ENCODE measurements at regions not wholly inside any gene's neighbourhood (a gene's known extent, or its start where the extent isn't known, plus 50 kb on each side); places are given as distances from the start of the nearest gene placed in this dataset.

GRCh38 chr9:111162026-111162425, 123.8 kb upstream of the LPAR1 start:
- TF ChIP-seq CTCF (conservative IDR thresholded peaks at IDR 0.05) = no peak
- no peak for TF ChIP-seq ZFX (IDR thresholded peaks at IDR 0.05)

All from C4-2B (cell line).